ENCODE measurements at regions not wholly inside any gene's neighbourhood (a gene's known extent, or its start where the extent isn't known, plus 50 kb on each side); places are given as distances from the start of the nearest gene placed in this dataset.

DNA sequence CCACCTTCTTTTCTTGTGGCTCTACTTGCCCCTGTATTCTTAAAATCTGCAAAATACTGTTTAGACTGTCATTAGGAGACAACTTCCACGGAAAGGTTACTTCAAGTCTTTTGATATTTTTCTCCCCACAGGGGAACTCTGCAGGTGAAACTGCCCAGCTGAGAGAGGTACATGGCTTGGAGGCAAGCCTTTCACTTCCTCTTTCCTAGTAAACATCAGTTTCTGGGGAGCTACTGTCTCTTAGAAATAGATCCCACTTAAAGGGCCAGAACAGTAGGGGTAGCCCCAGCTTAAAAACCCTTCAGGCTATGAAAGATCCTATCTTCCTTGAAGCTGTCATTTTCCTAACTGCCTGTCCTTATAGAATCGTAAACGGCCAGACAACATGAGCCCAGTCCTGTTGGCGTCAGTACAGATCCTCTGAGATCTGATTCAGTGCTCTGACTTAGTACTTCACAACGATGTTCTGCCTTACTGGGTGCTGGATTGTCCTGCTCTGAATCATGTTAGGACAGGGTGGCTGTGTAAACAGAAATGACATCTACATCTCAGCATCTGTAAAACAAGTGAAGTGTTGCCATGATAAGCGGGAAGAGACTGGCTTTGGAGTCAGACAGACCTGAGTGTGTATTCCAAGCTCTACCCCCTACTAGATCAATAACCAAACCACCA lies 102.1 kb downstream of the ITIH6 start:
- TF ChIP-seq, protein P1, sequence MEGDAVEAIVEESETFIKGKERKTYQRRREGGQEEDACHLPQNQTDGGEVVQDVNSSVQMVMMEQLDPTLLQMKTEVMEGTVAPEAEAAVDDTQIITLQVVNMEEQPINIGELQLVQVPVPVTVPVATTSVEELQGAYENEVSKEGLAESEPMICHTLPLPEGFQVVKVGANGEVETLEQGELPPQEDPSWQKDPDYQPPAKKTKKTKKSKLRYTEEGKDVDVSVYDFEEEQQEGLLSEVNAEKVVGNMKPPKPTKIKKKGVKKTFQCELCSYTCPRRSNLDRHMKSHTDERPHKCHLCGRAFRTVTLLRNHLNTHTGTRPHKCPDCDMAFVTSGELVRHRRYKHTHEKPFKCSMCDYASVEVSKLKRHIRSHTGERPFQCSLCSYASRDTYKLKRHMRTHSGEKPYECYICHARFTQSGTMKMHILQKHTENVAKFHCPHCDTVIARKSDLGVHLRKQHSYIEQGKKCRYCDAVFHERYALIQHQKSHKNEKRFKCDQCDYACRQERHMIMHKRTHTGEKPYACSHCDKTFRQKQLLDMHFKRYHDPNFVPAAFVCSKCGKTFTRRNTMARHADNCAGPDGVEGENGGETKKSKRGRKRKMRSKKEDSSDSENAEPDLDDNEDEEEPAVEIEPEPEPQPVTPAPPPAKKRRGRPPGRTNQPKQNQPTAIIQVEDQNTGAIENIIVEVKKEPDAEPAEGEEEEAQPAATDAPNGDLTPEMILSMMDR (IDR thresholded peaks at IDR 0.05): no peak
- H3K36me3 ChIP-seq: no peaks in the 10 kb centered on the region
- H3K9me3 ChIP-seq: no peaks in the 10 kb centered on the region
- DNase-seq (ENCODE audit: low spot score): no peak
- ATAC-seq (ENCODE audit: insufficient number of reproducible peaks, low FRiP score, low read depth): no peak
- no peaks in the 10 kb centered on the region for H3K4me1 ChIP-seq (ENCODE audit: control insufficient read depth in 1 of 2, low read depth in 2 of 2)
- no peak overlapping the region for H3K27ac ChIP-seq
- no peak overlapping the region for H3K4me3 ChIP-seq
- no peaks in the 10 kb centered on the region for H3K27me3 ChIP-seq (replicated peaks; ENCODE audit: insufficient read depth)
